ENCODE measurements at regions not wholly inside any gene's neighbourhood (a gene's known extent, or its start where the extent isn't known, plus 50 kb on each side); places are given as distances from the start of the nearest gene placed in this dataset.
"Not testable (repeated sequence)": the region's sequence is repeated elsewhere in the genome, so short reads cannot be mapped to it uniquely, and the experiment has no call there.

DNA sequence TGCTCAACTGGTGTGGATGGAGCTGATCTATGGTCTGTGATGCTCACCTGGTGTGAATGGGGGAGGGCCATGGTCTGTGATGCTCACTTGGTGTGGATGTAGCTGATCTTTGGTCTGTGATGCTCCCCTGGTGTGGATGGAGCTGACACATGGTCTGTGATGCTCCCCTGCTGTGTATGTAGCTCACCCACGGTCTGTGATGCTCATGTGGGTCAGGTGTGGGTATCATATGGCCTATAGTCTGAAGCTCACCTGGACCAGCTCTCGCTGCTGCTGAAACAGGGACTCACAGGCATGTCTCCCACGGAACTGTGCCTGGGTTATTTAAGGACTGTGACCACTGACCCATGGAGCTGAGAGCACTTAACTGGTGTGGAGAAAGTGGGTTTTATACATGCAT, 109.7 kb downstream of the CRLF2 start:
- Histone ChIP-seq H3K36me3 (ENCODE audit: control insufficient read depth in 2 of 2, insufficient read depth in 2 of 2, low read length in 1 of 2) (no peaks in the 10 kb centered on the region), H4K20me1 (ENCODE audit: control insufficient read depth, insufficient read depth) (no peaks in the 10 kb centered on the region), H3K27me3 (replicated peaks in 1 of 2; ENCODE audit: control insufficient read depth in 2 of 2, insufficient read depth in 2 of 2, low read length in 1 of 2) (no peaks in the 10 kb centered on the region), H3K4me1 (ENCODE audit: control insufficient read depth, insufficient read depth, low read length) (no peaks in the 10 kb centered on the region), H3K9me3 (replicated peaks; ENCODE audit: control insufficient read depth, insufficient read depth, low read length) (no peaks in the 10 kb centered on the region; the same call in 2 of the 3 replicates), H3K9ac (ENCODE audit: control insufficient read depth, insufficient read depth, low read length) (no peak overlapping the region), H3K79me2 (ENCODE audit: control insufficient read depth, insufficient read depth, low read length) (no peaks in the 10 kb centered on the region), H3K4me2 (ENCODE audit: control insufficient read depth, insufficient read depth) (no peak overlapping the region), H3K27ac (ENCODE audit: control insufficient read depth, insufficient read depth) (no peak overlapping the region), H2AFZ (ENCODE audit: control insufficient read depth, low read depth, low read length) (no peak overlapping the region), H3K4me3 (no peak overlapping the region)
- intact Hi-C loops (cut with micrococcal nuclease; ENCODE audit: unreplicated experiment) = no loop called here
- ChIA-PET SMC1A (ENCODE audit: uncharacterized antibody, unreplicated experiment) (no interaction called here), POLR2A (no interaction called here), RAD21 (ENCODE audit: unreplicated experiment) (no interaction called here), CTCF (no interaction called here)
- no TSS peak for BruUV-seq (replicated peaks)
- no peak for FAIRE-seq
- in situ Hi-C loops (cut with MboI) = no loop called here
- 7% methylated on average over 3 of the region's 3 CpGs for WGBS (ENCODE audit: insufficient coverage, insufficient replicate concordance, low lambda C conversion rate, missing lambda C conversion rate)
- TF ChIP-seq NR2C1 (IDR thresholded peaks at IDR 0.05) (no peak), IRF4 (IDR thresholded peaks at IDR 0.05; ENCODE audit: low read depth, low read length) (no peak), EP300 (IDR thresholded peaks at IDR 0.05; ENCODE audit: borderline replicate concordance in 1 of 2, control insufficient read depth in 1 of 2, low read depth in 2 of 2, low read length in 2 of 2) (no peak), STAT3 (IDR thresholded peaks at IDR 0.05; ENCODE audit: low read depth, low read length) (no peak), ZNF207 (IDR thresholded peaks at IDR 0.05; ENCODE audit: borderline replicate concordance) (no peak), STAT1 (conservative IDR thresholded peaks at IDR 0.05) (no peak), RB1 (IDR thresholded peaks at IDR 0.05; ENCODE audit: borderline replicate concordance) (no peak), POLR2A (IDR thresholded peaks at IDR 0.05; ENCODE audit: low read depth, low read length) (no peak)
- TF ChIP-seq, protein P1, sequence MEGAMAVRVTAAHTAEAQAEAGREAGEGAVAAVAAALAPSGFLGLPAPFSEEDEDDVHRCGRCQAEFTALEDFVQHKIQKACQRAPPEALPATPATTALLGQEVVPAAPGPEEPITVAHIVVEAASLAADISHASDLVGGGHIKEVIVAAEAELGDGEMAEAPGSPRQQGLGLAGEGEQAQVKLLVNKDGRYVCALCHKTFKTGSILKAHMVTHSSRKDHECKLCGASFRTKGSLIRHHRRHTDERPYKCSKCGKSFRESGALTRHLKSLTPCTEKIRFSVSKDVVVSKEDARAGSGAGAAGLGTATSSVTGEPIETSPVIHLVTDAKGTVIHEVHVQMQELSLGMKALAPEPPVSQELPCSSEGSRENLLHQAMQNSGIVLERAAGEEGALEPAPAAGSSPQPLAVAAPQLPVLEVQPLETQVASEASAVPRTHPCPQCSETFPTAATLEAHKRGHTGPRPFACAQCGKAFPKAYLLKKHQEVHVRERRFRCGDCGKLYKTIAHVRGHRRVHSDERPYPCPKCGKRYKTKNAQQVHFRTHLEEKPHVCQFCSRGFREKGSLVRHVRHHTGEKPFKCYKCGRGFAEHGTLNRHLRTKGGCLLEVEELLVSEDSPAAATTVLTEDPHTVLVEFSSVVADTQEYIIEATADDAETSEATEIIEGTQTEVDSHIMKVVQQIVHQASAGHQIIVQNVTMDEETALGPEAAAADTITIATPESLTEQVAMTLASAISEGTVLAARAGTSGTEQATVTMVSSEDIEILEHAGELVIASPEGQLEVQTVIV (IDR thresholded peaks at IDR 0.05; ENCODE audit: borderline replicate concordance, partially characterized antibody) = no peak
- TF ChIP-seq, protein P2, sequence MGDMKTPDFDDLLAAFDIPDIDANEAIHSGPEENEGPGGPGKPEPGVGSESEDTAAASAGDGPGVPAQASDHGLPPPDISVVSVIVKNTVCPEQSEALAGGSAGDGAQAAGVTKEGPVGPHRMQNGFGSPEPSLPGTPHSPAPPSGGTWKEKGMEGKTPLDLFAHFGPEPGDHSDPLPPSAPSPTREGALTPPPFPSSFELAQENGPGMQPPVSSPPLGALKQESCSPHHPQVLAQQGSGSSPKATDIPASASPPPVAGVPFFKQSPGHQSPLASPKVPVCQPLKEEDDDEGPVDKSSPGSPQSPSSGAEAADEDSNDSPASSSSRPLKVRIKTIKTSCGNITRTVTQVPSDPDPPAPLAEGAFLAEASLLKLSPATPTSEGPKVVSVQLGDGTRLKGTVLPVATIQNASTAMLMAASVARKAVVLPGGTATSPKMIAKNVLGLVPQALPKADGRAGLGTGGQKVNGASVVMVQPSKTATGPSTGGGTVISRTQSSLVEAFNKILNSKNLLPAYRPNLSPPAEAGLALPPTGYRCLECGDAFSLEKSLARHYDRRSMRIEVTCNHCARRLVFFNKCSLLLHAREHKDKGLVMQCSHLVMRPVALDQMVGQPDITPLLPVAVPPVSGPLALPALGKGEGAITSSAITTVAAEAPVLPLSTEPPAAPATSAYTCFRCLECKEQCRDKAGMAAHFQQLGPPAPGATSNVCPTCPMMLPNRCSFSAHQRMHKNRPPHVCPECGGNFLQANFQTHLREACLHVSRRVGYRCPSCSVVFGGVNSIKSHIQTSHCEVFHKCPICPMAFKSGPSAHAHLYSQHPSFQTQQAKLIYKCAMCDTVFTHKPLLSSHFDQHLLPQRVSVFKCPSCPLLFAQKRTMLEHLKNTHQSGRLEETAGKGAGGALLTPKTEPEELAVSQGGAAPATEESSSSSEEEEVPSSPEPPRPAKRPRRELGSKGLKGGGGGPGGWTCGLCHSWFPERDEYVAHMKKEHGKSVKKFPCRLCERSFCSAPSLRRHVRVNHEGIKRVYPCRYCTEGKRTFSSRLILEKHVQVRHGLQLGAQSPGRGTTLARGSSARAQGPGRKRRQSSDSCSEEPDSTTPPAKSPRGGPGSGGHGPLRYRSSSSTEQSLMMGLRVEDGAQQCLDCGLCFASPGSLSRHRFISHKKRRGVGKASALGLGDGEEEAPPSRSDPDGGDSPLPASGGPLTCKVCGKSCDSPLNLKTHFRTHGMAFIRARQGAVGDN (IDR thresholded peaks at IDR 0.05) = no peak
- ATAC-seq = no peak
- no peak for DNase-seq (ENCODE audit: low read depth, low spot score)

DNA sequence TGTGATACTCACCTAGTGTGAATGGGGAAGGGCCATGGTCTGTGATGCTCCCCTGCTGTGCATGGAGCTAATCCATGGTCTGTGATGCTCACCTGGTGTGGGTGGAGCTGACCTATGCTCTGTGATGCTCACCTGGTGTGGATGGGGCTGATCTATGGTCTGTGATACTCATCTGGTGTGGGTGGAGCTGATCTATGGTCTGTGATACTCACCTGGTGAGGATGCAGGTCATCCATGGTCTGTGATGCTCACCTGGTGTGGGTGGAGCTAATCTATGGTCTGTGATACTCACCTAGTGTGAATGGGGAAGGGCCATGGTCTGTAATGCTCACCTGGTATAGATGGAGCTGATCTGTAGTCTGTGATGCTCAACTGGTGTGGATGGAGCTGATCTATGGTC, 110.2 kb downstream of the CRLF2 start:
- RAD21 ChIA-PET (ENCODE audit: unreplicated experiment); DNase-seq (ENCODE audit: low read depth, low spot score); H3K9ac ChIP-seq (ENCODE audit: control insufficient read depth, insufficient read depth, low read length); intact Hi-C loops (cut with micrococcal nuclease; ENCODE audit: unreplicated experiment); BruUV-seq (replicated peaks); in situ Hi-C loops (cut with MboI); CTCF ChIA-PET; H2AFZ ChIP-seq (ENCODE audit: control insufficient read depth, low read depth, low read length); ATAC-seq; H3K27me3 ChIP-seq (replicated peaks in 1 of 2; ENCODE audit: control insufficient read depth in 2 of 2, insufficient read depth in 2 of 2, low read length in 1 of 2); H3K4me2 ChIP-seq (ENCODE audit: control insufficient read depth, insufficient read depth); FAIRE-seq; POLR2A ChIA-PET; H3K79me2 ChIP-seq (ENCODE audit: control insufficient read depth, insufficient read depth, low read length); H3K4me3 ChIP-seq; H3K27ac ChIP-seq (ENCODE audit: control insufficient read depth, insufficient read depth); H3K4me1 ChIP-seq (ENCODE audit: control insufficient read depth, insufficient read depth, low read length); H3K36me3 ChIP-seq (ENCODE audit: control insufficient read depth in 2 of 2, insufficient read depth in 2 of 2, low read length in 1 of 2); H4K20me1 ChIP-seq (ENCODE audit: control insufficient read depth, insufficient read depth); SMC1A ChIA-PET (ENCODE audit: uncharacterized antibody, unreplicated experiment); H3K9me3 ChIP-seq (replicated peaks; ENCODE audit: control insufficient read depth, insufficient read depth, low read length): not testable (repeated sequence)
